GM13976 (cell line): ENCODE measurements at regions not wholly inside any gene's neighbourhood (a gene's known extent, or its start where the extent isn't known, plus 50 kb on each side); places are given as distances from the start of the nearest gene placed in this dataset.
"Not testable (repeated sequence)": the region's sequence is repeated elsewhere in the genome, so short reads cannot be mapped to it uniquely, and the experiment has no call there.

ENCODE experiments used
- DNase-seq: peaks from one replicate; pipeline ENCODE4 v3.0.0; 2012; ENCODE audit warnings: low spot score
- in situ Hi-C: fragments of 300-500 bp; cut with MboI; formaldehyde crosslinking; loops from one replicate; pipeline ENCODE4 v1.12.0; 2022; ENCODE audit warnings: low sequenced_read_pairs, mixed read lengths, inconsistent platforms; ENCODE audit not compliant: unreplicated experiment
- TF ChIP-seq, protein P1 (sequence below): IDR thresholded peaks from 2 replicates; pipeline ENCODE4 v1.5.1; 2012; ENCODE audit warnings: borderline replicate concordance, mild to moderate bottlenecking; ENCODE audit not compliant: insufficient read depth; ENCODE audit errors: extremely low read depth, missing control alignments, control extremely low read depth

DNA sequence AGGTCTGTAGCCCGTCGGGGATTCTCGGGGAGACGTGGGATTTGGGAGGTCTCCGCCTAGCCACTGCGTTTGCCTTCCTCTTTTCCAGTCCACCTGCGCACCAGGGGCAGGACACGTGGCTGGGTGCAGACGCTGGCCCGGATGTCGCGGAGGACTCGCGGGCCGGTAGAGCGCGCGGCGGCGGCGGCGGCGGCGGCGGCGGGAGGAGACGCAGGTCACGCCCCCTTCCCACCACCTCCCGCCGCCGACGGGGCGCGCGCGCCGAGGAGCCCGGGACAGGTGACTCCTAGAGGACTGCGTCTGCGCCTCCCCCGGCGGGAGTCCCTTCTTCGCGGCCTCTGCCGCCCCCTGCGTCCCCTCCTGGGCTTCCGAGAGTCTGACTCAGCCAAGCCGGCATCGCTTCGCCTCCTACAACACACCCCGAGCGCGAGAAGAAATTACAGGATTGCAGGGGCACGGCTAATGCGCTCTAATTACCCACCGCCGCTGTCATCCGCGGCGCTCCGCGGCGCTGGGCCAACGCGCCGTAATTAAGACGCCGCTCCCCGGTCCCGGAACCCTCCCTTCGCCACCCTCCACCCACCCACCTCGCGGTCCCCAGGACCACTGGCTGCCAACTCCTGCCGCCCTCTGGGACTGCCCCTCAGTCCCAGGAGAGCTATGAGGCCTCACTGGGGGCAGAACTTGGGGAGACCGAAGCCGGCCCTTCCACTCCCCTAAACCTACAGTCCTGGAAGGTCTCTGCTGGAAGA lies 124.5 kb downstream of the MRPL14 start:
- DNase-seq, result peak; percentile 82
- TF ChIP-seq, protein P1, sequence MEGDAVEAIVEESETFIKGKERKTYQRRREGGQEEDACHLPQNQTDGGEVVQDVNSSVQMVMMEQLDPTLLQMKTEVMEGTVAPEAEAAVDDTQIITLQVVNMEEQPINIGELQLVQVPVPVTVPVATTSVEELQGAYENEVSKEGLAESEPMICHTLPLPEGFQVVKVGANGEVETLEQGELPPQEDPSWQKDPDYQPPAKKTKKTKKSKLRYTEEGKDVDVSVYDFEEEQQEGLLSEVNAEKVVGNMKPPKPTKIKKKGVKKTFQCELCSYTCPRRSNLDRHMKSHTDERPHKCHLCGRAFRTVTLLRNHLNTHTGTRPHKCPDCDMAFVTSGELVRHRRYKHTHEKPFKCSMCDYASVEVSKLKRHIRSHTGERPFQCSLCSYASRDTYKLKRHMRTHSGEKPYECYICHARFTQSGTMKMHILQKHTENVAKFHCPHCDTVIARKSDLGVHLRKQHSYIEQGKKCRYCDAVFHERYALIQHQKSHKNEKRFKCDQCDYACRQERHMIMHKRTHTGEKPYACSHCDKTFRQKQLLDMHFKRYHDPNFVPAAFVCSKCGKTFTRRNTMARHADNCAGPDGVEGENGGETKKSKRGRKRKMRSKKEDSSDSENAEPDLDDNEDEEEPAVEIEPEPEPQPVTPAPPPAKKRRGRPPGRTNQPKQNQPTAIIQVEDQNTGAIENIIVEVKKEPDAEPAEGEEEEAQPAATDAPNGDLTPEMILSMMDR, result peak; percentile 22
- in situ Hi-C loops, result no loop called here

DNA sequence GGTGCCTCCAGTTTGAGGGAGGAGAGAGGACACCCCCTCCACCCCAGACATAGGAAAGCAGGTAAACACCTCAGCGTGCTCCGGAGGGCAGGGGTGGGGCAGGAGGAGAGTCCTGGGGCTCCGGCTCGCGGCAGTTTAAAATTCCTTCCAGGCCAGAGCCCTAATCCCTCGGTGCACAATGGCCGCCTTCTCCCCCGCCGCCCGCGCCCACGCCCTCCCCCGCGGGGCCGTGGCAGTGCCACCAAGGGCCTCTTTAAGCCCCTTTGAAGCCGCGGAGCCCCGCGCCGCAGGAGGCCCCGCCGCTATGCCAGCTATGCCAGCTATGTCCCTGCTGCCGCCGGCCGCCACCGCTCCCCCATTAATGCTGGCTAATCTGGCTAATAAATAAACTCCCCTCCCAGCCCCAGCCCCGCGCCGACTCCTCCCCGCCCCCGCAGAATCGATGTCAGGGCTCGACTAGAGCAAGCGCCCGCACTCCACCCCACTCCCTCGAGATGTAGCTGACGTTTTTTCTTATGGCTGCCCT lies 125.1 kb downstream of the MRPL14 start:
- in situ Hi-C loops, result no loop called here
- TF ChIP-seq, protein P1, result no peak
- DNase-seq, result no peak

DNA sequence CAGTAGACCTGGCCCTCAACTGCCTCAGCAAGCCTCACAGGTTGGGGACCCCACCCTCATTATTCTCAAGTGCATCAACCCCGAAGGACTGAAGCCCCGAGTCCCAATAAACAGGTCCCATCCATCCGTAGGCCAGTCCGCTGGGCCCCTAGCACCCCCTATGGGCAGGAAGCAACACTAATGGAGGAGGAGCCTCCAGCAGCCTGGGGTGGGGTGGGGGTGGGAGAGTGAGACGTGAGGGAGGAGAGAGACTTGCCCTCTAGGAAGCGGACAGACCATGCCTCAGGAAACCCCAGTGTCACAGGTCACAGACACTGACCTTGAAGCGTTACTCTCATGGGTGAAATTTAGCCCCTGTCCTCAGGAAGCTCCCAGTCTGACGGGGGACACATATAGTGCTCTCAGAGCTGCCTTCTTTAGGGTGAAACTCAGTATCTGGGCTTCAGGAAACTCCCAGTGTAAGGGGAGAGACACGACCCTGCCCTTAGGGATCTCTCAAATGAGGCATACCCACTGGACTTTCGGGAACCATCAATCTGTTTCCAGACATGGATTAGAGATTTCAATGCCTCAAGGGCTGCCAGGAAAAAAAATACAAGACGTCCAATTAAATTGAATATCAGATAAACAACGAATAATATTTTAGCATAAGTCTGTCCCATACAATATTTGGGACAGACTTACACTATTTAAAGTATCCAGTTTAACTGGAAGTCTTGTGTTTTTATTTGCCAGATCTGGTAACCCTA lies 125.8 kb downstream of the MRPL14 start:
- in situ Hi-C loops, result no loop called here

DNA sequence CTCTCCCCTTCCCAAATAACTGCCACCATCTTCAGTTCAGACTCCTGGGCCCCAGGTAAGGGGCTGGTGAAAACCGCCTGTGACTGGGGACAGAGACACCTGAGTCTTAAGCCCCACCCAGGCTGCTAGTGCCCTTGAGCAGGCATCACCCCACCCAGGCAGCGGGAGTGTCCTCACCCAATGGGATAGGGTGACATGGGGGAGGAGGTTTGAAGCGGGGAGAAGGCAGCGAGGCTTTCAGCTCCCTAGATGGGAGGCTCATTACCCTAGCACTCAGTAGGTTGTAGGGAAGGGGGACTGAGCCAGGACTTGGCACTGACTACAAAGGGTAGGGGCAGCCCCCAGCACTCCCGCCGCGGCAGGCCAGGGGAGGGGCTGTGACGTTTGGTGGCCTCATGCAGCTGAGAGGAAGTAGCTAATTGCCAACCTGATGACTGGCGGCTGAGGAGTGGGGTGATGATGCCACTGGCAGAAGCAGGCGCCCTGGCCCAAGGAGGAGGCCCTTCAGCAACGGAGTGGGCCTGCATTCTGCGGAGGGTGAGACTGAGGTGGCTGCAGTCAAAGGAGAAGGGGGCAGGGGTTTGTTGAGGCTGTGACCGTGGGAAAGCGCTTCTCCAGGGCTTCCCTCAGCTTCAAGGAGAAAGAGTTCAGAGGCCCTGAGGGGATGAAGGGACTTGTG lies 126.9 kb downstream of the MRPL14 start:
- TF ChIP-seq, protein P1, result no peak
- peak; percentile 73 for DNase-seq
- in situ Hi-C loops, result no loop called here

More for the DNA sequence above, 125.8 kb downstream of the MRPL14 start:
- TF ChIP-seq, protein P1, result peak; percentile 40
- DNase-seq, result peak; percentile 76

DNA sequence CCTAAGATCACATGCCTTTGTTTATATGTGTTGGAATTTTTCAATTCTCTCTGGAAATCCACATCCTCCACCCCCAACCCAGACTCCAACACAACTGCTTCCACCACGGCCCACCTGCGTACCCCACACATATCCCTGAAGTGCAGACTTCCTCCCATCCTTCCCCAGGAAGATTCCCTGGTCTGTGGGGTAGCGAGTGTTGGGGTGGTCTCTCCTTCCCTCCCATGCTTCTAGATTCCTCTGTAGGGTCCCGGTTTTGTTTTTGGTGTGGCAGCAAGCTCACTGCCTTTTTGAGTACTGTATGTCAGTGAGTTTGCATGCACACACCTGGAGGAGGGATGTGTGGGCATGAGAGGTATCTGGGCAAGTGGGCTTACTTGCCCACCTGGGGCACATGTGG lies 127.6 kb downstream of the MRPL14 start:
- in situ Hi-C loops, result no loop called here
- TF ChIP-seq, protein P1, result no peak
- no peak for DNase-seq

DNA sequence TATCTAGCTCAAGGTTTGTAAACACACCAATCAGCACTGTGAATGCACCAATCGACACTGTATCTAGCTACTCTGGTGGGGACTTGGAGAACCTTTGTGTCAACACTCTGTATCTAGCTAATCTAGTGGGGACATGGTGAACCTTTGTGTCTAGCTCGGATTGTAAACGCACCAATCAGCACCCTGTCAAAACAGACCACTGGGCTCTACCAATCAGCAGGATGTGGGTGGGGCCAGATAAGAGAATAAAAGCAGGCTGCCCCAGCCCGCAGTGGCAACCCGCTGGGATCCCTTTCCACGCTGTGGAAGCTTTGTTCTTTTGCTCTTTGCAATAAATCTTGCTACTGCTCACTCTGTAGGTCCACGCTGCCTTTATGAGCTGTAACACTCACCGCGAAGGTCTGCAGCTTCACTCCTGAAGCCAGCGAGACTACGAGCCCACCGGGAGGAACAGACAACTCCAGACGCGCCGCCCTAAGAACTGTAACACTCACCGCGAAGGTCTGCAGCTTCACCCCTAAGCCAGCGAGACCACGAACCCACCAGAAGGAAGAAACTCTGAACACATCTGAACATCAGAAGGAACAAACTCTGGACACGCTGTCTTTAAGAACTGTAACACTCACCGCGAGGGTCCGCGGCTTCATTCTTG lies 128.5 kb downstream of the MRPL14 start:
- in situ Hi-C loops, result not testable (repeated sequence)

DNA sequence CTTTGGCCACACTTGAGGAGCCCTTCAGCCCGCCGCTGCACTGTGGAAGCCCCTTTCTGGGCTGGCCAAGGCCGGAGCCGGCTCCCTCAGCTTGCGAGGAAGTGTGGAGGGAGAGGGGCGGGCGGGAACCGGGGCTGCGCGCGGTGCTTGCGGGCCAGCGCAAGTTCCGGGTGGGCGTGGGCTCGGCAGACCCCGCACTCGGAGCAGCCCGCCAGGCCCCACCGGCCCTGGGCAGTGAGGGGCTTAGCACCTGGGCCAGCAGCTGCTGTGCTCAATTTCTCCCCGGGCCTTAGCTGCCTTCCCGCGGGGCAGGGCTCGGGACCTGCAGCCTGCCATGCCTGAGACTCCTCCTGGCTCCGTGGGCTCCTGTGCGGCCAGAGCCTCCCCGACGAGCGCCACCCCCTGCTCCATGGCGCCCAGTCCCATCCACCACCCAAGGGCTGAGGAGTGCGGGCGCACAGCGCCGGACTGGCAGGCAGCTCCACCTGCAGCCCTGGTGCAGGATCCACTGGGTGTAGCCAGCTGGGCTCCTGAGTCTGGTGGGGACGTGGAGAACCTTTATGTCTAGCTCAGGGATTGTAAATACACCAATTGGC lies 129.2 kb downstream of the MRPL14 start:
- in situ Hi-C loops, result not testable (repeated sequence)

More for the DNA sequence above, 128.5 kb downstream of the MRPL14 start:
- not testable (repeated sequence) for DNase-seq

More for the DNA sequence above, 129.2 kb downstream of the MRPL14 start:
- not testable (repeated sequence) for DNase-seq
